Thoracic aorta (tissue), 2 donors: ENCODE measurements at regions not wholly inside any gene's neighbourhood (a gene's known extent, or its start where the extent isn't known, plus 50 kb on each side); places are given as distances from the start of the nearest gene placed in this dataset.

ENCODE experiments used
- ATAC-seq: fragments of 150-250 bp; one replicate; pipeline ENCODE4 v1.8.0; 2017; ENCODE audit warnings: low read depth; ENCODE audit not compliant: insufficient number of reproducible peaks, low FRiP score
- DNase-seq: peaks from one replicate; pipeline ENCODE4 v3.0.0-alpha.2; 2020; ENCODE audit warnings: low spot score
- H3K27ac ChIP-seq, 2 donors: fragments of 200-600 bp; sonication (generic); 1 replicate in 1 of 2; 2 replicates in 1 of 2; pipeline ENCODE4 v1.5.1; 2016; ENCODE audit warnings: mild to moderate bottlenecking in 2 of 2, moderate library complexity in 2 of 2
- H3K27me3 ChIP-seq: fragments of 200-600 bp; sonication (generic); replicated peaks from 2 replicates; pipeline ENCODE4 v1.6.0; 2016; ENCODE audit warnings: mild to moderate bottlenecking; ENCODE audit not compliant: insufficient read depth
- H3K36me3 ChIP-seq: fragments of 200-600 bp; sonication (generic); one replicate; pipeline ENCODE4 v1.5.1; 2016
- H3K4me1 ChIP-seq, 2 donors: fragments of 200-600 bp; sonication (generic); 1 replicate in 1 of 2; 2 replicates in 1 of 2; pipeline versions ENCODE4 v1.5.1 to v1.6.0; 2016; ENCODE audit warnings: low read depth in 2 of 2, mild to moderate bottlenecking in 1 of 2; ENCODE audit not compliant: control insufficient read depth in 1 of 2
- H3K4me3 ChIP-seq: fragments of 200-600 bp; sonication (generic); 2 replicates; pipeline ENCODE4 v1.5.1; 2016; ENCODE audit warnings: mild to moderate bottlenecking
- H3K9me3 ChIP-seq: fragments of 200-600 bp; sonication (generic); 2 replicates; pipeline ENCODE4 v1.5.1; 2016
- CTCF ChIP-seq: fragments of 200-600 bp; sonication (generic); IDR thresholded peaks from one replicate; pipeline ENCODE4 v1.5.1; 2019; ENCODE audit warnings: antibody characterized with exemption

- Histone ChIP-seq H3K4me3 (no peak overlapping the region), H3K36me3 (no peaks in the 10 kb centered on the region), H3K27me3 (no peaks in the 10 kb centered on the region), H3K4me1 (no peaks in the 10 kb centered on the region), H3K27ac (no peak overlapping the region), H3K9me3 (no peaks in the 10 kb centered on the region)
- DNase-seq (no peak), ATAC-seq (no peak)
- no peak for TF ChIP-seq CTCF
Measured at GRCh38 chr7:13282377-13282980, 595.0 kb downstream of the ARL4A start.

- Histone ChIP-seq H3K9me3 (no peaks in the 10 kb centered on the region), H3K27ac (no peak overlapping the region), H3K4me1 (no peaks in the 10 kb centered on the region), H3K36me3 (no peaks in the 10 kb centered on the region), H3K4me3 (no peak overlapping the region), H3K27me3 (no peaks in the 10 kb centered on the region)
- no peak for DNase-seq
- no peak for ATAC-seq
- no peak for TF ChIP-seq CTCF
Measured at GRCh38 chr7:13286916-13287315, 599.5 kb downstream of the ARL4A start.

- H3K9me3 ChIP-seq: no peaks in the 10 kb centered on the region
- H3K36me3 ChIP-seq: no peaks in the 10 kb centered on the region
- no peak overlapping the region for H3K4me3 ChIP-seq
- no peak for TF ChIP-seq CTCF
- ATAC-seq (no peak), DNase-seq (no peak)
- H3K27ac ChIP-seq: no peak overlapping the region
- no peaks in the 10 kb centered on the region for H3K27me3 ChIP-seq
- no peaks in the 10 kb centered on the region for H3K4me1 ChIP-seq
Measured at GRCh38 chr7:13288516-13288915, 601.1 kb downstream of the ARL4A start.

- ATAC-seq (no peak), DNase-seq (no peak)
- no peaks in the 10 kb centered on the region for H3K36me3 ChIP-seq
- no peaks in the 10 kb centered on the region for H3K27me3 ChIP-seq
- no peaks in the 10 kb centered on the region for H3K4me1 ChIP-seq
- no peak for TF ChIP-seq CTCF
- H3K4me3 ChIP-seq: no peak overlapping the region
- no peak overlapping the region for H3K27ac ChIP-seq
- no peaks in the 10 kb centered on the region for H3K9me3 ChIP-seq
Measured at GRCh38 chr7:13290975-13291374, 603.5 kb downstream of the ARL4A start.

- no peak for TF ChIP-seq CTCF
- ATAC-seq (no peak), DNase-seq (no peak)
- H3K9me3 ChIP-seq: no peaks in the 10 kb centered on the region
- no peak overlapping the region for H3K27ac ChIP-seq
- H3K36me3 ChIP-seq: no peaks in the 10 kb centered on the region
- no peak overlapping the region for H3K4me3 ChIP-seq
- H3K27me3 ChIP-seq: no peaks in the 10 kb centered on the region
- no peaks in the 10 kb centered on the region for H3K4me1 ChIP-seq
Measured at GRCh38 chr7:13293264-13294002, 606.0 kb downstream of the ARL4A start.
